ENCODE measurements at regions not wholly inside any gene's neighbourhood (a gene's known extent, or its start where the extent isn't known, plus 50 kb on each side); places are given as distances from the start of the nearest gene placed in this dataset.

GRCh38 chr21:28419811-28420210, 572.9 kb downstream of the LTN1 start:
- no TSS peak for BruUV-seq (replicated peaks)
- H3K4me1 Mint-ChIP-seq (ENCODE audit: low read depth, unreplicated experiment) = no peaks in the 10 kb centered on the region
- no peaks in the 10 kb centered on the region for H3K27me3 Mint-ChIP-seq (ENCODE audit: insufficient read depth, unreplicated experiment)
- no peak overlapping the region for H3K4me3 Mint-ChIP-seq (ENCODE audit: unreplicated experiment)
- no peak for DNase-seq
- H3K36me3 Mint-ChIP-seq (ENCODE audit: insufficient read depth, unreplicated experiment) = no peaks in the 10 kb centered on the region
- peaks cover 22% of the 10 kb centered on the region for H3K4me1 ChIP-seq
- intact Hi-C loops (cut with micrococcal nuclease; ENCODE audit: unreplicated experiment) = no loop called here
- no peaks in the 10 kb centered on the region for H3K9me3 Mint-ChIP-seq (ENCODE audit: unreplicated experiment)
- H3K9me3 ChIP-seq = no peaks in the 10 kb centered on the region
- H3K27me3 ChIP-seq (replicated peaks; ENCODE audit: control insufficient read depth, insufficient read depth, low read length) = no peaks in the 10 kb centered on the region
- ChIA-PET POLR2A (no interaction called here), CTCF (no interaction called here)
- no peaks in the 10 kb centered on the region for H3K36me3 ChIP-seq (ENCODE audit: control insufficient read depth, insufficient read depth, low read length)
- no peak overlapping the region for H3K4me3 ChIP-seq (ENCODE audit: low read depth, low read length)
- no peak overlapping the region for H3K27ac Mint-ChIP-seq (ENCODE audit: unreplicated experiment)
- no peak for TF ChIP-seq CTCF (IDR thresholded peaks at IDR 0.05; ENCODE audit: insufficient read depth in 1 of 2, low read depth in 1 of 2, low read length in 1 of 2, severe bottlenecking in 1 of 2, unreplicated experiment in 1 of 2)

GRCh38 chr21:28418726-28419514, 573.8 kb downstream of the LTN1 start:
- Histone ChIP-seq H3K9me3 (no peaks in the 10 kb centered on the region), H3K36me3 (ENCODE audit: control insufficient read depth, insufficient read depth, low read length) (no peaks in the 10 kb centered on the region), H3K4me3 (ENCODE audit: low read depth, low read length) (no peak overlapping the region), H3K4me1 (peaks cover 14% of the 10 kb centered on the region), H3K27me3 (replicated peaks; ENCODE audit: control insufficient read depth, insufficient read depth, low read length) (no peaks in the 10 kb centered on the region)
- TF ChIP-seq CTCF (IDR thresholded peaks at IDR 0.05; ENCODE audit: insufficient read depth in 1 of 2, low read depth in 1 of 2, low read length in 1 of 2, severe bottlenecking in 1 of 2, unreplicated experiment in 1 of 2) = no peak
- no peak for DNase-seq
- Mint-ChIP-seq H3K4me1 (ENCODE audit: low read depth, unreplicated experiment) (no peaks in the 10 kb centered on the region), H3K36me3 (ENCODE audit: insufficient read depth, unreplicated experiment) (no peaks in the 10 kb centered on the region), H3K27me3 (ENCODE audit: insufficient read depth, unreplicated experiment) (no peaks in the 10 kb centered on the region), H3K27ac (ENCODE audit: unreplicated experiment) (no peak overlapping the region), H3K4me3 (ENCODE audit: unreplicated experiment) (no peak overlapping the region), H3K9me3 (ENCODE audit: unreplicated experiment) (no peaks in the 10 kb centered on the region)
- ChIA-PET POLR2A (no interaction called here), CTCF (no interaction called here)
- no TSS peak for BruUV-seq (replicated peaks)
- intact Hi-C loops (cut with micrococcal nuclease; ENCODE audit: unreplicated experiment) = no loop called here

DNA sequence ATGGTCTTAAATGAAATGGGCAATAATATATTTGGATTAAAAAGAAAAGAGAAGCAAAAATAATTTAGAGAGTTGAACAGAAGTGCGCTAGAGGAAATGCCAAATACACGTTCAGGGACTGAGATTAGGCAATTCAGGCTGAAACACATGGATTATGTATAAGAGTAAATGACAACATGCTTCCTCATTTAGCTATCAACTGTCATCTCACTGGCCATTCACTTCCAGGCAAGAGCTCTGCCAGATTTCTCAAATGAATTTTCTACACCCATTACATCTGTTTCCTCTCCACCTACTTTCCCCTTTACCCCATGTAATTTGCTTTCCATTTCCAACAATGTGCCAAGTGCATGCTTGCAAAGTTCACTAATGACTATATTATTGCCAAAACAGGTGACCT, 582.4 kb downstream of the LTN1 start:
- H3K4me3 ChIP-seq (ENCODE audit: low read depth, low read length) = no peak overlapping the region
- no peaks in the 10 kb centered on the region for H3K36me3 Mint-ChIP-seq (ENCODE audit: insufficient read depth, unreplicated experiment)
- no peaks in the 10 kb centered on the region for H3K36me3 ChIP-seq (ENCODE audit: control insufficient read depth, insufficient read depth, low read length)
- BruUV-seq (replicated peaks) = no TSS peak
- DNase-seq = no peak
- H3K4me1 ChIP-seq = no peaks in the 10 kb centered on the region; the same call in 1 of the 2 replicates
- POLR2A ChIA-PET = no interaction called here
- no peak overlapping the region for H3K4me3 Mint-ChIP-seq (ENCODE audit: unreplicated experiment)
- H3K9me3 Mint-ChIP-seq (ENCODE audit: unreplicated experiment) = peaks cover 9% of the 10 kb centered on the region
- no peaks in the 10 kb centered on the region for H3K9me3 ChIP-seq
- intact Hi-C loops (cut with micrococcal nuclease; ENCODE audit: unreplicated experiment) = no loop called here
- no peak overlapping the region for H3K27ac Mint-ChIP-seq (ENCODE audit: unreplicated experiment)
- no peaks in the 10 kb centered on the region for H3K27me3 Mint-ChIP-seq (ENCODE audit: insufficient read depth, unreplicated experiment)
- CTCF ChIA-PET = no interaction called here
- no peaks in the 10 kb centered on the region for H3K4me1 Mint-ChIP-seq (ENCODE audit: low read depth, unreplicated experiment)
- no peaks in the 10 kb centered on the region for H3K27me3 ChIP-seq (replicated peaks; ENCODE audit: control insufficient read depth, insufficient read depth, low read length)
- no peak for TF ChIP-seq CTCF (IDR thresholded peaks at IDR 0.05; ENCODE audit: insufficient read depth in 1 of 2, low read depth in 1 of 2, low read length in 1 of 2, severe bottlenecking in 1 of 2, unreplicated experiment in 1 of 2)

All from Caco-2 (cell line).